Umbilical cord (tissue), 1 donor: ENCODE measurements at regions not wholly inside any gene's neighbourhood (a gene's known extent, or its start where the extent isn't known, plus 50 kb on each side); places are given as distances from the start of the nearest gene placed in this dataset.

Source experiments
- DNase-seq: peaks from one replicate; pipeline ENCODE4 v3.0.0-alpha.2; 2015; ENCODE audit warnings: low spot score

DNA sequence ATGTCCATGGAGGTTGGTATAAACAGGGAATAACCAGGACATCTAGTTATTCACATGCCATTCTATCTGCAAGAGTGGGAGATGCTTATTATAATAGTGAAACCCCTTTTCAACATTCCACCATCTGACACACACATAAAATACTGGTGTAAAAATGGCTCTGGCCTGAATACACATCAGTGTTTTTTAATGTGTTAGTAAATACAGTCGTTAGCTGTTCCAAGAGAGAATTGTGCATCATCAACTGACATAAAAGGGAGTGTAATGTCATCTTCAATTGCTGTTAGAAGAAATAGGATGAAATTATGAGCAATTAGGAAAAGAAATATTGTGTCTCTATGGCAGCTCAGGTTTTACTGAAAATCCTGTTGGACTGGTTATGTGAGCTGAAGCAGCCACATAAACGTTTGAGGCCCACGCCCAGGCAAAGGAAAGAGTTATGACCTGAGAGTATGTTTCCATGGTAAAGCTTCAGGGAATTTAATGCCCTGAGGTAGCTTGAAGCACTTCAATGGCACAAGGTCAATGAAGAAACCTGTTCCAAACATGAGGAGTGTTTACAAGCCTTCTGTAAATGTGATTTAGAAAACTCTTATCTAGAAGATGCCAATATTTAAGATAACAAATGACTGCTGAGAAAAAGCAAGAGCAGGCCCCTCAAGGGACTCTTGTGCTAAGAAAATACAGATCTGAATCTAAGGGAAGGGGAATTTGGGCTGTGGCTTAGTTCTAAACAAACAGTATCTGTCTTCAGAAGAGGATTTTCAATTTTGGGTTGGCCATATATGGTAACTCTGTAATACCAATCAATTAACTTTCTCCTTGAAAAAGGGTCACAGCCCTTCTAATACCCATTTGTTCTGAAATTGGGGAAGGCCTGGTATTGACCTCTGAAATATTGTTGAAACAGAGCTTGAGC, 384.3 kb downstream of the SEC16B start:
- peak; percentile 90 for DNase-seq

DNA sequence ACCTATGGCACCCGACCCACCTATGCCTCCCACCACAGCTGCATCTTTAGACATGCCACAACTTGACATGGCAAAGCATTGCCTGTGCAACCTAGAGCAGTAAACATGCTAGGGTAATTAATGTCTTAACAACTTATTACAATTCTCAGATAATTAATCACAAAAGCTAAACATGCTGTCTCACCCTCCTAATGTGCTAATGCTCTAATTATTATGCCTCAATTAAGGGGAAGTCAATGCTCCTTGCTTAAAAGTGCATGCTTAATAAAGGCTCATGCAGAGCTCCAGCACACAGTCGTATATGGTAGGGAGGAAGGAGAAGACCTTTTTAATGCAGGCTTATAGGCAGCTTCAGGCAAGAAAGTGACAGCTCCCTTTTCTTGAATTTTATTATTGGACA, 396.0 kb downstream of the SEC16B start:
- no peak for DNase-seq

DNA sequence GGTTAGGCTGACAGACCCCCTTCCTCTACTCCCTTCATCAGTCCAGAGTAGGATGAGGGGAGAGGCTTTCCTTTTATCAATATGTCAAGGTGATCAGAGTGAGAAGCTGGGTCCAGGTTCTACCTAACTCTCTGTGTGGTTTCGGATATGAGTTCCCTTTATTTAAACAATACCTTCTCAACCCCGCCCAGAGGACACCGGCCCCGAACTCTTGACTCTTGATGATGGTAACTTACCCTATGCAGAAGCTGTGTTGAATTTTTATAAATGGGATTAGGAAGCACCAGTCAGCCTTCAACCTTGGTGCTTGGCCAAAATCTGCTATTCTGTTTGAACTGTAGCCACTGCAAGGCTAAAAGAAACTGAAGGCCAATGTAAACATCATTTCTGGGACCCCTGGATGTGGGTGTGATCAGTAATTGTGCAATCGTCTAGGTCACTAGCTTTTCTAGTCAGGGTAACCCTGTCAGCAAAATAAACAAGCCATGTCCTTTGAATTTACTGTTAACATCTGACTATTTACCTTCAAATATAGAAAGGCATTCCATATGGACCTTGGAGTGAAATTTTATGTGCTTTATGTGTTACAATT, 398.3 kb downstream of the SEC16B start:
- no peak for DNase-seq

DNA sequence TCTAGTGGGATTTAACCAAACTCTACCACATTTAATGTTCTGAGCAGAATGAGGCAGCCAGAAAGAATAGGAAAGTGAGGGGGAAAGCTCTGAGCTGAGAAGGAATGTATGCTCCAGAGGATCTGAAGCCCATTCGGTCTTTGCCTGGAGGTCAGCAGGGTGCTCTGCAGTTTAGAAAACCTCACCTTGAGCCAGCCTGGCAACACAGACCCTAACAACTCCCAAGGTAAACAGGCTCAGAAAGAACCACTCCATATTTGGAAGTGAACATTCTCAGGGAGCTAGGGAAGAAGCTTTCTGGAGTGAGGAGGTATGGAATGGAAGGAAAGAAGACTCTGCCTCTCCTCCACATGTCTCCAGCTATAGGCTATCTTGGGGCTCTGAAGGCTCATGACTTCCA, 398.8 kb downstream of the SEC16B start:
- DNase-seq, result no peak

DNA sequence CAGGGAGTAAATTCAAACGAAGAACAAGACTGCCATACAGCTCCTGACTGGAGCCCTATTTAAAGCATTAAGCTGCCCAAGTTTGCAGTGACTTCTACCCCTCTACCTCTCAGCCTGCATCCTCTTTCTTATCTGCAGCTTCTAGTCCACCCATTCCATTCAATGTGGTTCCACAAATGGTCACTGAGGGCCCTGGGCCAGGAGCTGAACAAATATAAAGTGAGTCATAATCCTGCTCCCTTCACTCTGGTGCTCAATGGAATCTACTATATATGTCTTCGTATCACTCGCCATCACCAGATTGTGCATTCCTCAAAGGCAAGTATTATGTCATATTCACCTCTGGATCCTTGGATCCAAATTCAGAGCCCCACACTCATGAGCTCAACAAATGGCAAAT, 398.7 kb downstream of the BRINP2 start:
- DNase-seq, result no peak

DNA sequence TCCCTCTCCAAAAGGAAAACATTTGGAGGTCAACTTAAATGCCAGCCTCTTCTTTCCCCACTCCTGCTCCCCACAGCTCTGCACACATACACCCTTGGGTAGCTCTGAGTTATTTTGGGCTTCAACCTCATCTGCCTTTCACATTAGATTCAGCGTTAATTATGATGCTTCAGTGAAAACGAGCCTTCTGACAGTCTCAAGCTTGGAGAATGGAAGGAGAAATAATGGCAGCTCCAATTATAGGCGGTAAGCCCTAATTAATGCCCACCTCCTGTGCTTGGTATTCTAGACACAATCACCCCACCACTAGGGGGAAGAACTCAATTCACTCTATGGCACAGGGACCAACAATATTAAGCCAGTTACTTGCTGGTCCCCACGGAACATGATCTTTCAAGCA, 397.9 kb downstream of the BRINP2 start:
- no peak for DNase-seq

DNA sequence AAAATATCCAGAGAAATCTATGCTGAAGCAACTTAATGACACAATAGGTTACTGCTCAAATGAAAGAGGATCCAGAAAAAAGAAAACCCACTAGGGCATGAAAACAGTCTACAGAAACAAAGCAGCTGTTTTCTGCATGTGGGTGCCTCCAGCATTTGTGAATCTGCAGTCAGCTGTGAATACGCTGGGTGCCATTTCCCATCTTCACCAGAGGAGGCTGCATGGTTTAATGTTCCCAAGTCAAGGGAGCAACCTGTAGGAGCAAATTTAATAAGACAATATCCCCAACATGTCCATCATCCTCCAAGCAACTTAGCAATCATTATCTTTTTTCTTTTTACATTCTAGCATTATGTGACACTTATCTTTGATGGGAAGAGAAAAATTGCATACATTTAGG, 396.6 kb downstream of the BRINP2 start:
- DNase-seq, result no peak

DNA sequence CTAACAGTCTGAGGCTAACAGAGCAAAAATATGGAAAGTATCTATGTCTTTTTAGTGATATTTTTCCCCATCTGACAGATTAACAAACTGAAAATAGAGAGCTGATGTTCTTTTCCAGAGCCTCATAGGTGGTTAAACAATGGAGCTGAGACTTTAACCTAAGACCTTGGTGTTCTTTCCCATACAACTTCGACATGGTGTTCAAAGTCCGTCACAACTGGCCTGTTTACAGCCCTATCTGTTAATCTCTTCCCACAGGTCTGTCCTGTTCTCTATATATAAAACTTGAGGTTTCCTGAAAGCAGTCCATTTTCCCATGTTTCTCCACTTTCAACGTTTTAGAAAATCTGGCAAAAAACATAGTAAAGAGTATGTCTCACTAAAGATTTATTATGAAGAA, 395.7 kb downstream of the BRINP2 start:
- no peak for DNase-seq

DNA sequence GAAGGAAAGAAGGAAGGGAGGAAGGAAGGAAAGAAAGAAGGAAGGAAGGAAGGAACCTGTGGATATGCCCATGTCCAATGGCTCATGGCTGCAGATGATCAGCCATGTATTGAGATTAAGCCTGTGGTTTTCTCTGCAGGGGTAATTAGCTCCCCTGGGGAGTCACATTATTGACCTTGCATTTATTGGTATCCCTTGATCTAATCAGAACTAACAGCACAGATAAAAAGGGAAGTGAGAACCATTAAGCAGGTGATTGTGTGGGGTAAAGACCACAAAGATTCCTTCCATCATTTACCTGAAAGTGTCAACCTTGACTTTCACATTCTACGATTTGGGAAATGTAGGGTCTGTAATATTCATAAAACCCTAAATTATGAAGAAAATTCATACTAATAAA, 390.7 kb downstream of the BRINP2 start:
- no peak for DNase-seq

DNA sequence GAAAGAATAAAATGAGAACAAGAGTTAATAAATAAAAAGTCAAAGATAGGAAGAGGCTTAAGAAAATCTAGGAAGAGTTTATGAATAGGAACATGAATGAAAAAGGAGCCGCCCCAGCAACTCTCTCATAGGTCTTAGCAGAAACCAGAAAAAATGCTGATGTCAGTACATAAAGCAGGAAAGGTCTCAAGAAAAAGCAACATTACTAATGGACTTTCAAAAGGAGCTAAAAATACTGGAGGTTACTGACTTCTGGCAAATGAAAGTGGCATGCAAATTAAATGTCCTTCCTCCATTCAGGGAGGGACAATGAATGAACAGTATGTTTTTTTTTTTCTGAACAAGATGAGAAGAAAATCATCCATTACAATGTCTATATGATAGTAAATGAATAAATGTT, 387.6 kb downstream of the BRINP2 start:
- peak; percentile 7 for DNase-seq

DNA sequence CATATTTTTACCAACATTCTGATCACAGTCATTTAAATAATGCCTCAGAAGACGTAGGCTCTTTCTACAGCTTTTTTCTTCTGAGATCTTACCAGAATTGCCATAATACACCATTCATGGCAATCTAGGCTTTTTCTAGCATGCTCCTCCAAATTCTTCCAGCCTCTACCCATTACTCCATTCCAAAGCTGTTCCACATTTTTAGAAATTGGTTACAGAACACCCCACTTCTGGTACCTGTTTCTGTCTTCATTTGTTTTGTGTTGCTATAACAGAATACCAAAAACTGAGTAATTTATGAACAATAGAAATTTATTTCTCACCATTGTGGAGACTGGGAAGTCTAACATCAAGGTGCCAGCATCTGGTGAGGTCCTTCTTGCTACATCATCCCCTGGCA, 385.4 kb downstream of the BRINP2 start:
- DNase-seq, result no peak

DNA sequence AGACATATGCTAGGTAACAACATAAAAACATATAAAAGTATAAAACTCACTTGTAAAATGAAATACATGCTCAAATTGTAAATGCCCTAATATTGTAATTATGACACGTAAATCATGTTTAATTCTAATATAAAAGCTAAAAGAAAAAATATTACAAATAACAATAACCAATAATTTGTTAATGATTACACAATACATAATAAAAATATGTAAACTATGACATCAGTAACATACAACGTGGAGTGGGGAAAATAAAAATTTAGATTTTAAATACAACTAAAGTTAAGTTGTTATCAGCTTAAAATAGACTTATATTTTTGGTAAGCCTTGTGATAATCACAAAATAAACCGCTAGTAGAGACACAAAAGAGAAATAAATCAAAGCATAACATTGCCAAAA, 376.4 kb downstream of the BRINP2 start:
- no peak for DNase-seq

DNA sequence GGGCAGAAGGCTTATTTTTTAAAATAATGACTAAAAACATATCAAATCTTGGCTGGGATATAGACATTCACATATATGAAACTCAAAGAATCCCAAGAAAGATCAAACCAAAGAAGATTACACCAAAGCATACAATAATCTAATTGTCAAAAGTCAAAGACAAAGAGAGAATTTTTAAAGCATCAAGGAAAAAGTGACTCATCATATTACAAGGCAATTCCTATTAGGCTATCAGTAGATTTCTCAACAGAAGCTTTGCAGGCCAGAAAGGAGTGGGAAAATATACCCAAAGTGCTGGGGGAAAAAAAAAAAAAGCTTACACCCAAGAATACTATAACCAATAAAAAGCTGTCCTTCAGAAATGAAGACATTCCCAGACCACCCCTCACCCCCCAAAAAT, 375.6 kb downstream of the BRINP2 start:
- DNase-seq, result no peak

DNA sequence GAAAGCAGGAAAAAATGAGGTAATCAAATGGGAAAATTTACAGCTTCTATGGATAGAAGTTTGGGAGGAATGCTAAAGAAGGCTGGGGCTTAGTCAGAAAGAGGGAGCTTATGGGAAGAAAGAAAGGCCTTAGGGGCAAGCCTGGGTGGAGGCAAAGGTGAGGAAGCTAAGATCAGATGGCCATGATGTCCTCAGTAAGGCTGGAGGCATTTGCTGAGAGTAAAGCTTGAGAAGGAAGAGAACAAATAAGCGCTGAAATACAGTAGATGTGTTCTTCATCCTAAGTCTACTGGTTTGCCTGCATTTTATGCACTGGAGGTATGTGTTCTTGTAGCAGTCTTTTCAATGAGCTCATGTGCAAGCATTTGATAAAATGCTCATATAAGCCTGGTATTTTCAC, 355.4 kb downstream of the BRINP2 start:
- no peak for DNase-seq

DNA sequence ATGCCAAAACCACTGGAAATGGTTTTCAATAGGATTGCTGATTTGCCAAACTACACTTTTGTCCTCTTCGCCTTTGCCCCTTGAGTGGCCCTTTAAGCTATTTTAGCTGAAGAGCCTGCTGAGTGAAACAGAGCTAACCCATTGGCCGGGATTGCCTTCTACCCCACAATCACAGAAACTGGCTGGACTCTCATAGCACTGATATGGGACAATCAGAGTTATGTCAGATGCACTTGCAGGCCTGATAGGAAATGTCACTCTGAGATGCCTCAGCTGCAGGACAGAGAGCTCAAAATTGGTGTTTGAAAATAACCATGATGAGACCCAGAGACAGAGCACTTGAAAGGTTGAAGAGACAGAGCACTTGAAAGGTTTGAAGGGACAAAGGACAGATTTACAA, 354.4 kb downstream of the BRINP2 start:
- no peak for DNase-seq

DNA sequence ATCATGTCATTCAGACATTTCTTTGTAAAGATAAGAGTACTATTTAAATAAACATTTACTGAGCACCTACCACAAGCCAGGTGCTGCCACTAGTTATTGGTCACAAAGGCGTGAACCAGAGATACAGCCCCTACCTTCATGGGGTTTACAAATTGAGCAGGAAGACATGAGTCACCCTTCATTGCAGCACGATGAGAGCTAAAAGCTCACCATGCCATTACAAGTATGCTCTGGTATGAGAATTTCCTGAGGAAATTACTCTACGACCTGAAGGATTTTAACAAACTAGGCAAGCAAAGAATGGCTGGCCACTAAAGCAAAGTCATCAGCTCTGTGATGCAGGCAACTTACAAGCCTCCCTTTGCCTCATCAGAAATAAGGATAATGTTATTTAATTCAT, 346.8 kb downstream of the BRINP2 start:
- peak; percentile 28 for DNase-seq

DNA sequence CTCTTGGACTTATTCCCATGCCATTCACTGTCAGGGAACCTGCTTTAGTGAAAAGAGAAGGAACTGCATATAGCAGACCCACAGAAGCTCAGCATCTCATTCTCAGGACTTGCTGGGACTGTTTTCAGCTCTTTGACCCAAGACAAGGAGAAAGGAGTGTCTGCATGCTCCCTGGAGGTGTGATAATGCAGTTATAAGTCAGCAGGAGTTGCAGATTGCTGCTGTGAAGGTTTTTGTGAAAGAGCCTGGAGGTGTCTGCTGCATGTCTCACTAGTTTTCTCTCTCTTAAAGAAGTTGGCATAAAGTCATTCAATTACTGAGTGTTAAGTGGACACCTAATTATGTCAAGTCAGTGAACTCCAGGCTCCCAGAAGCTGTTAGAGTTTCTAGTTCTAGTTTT, 343.4 kb downstream of the BRINP2 start:
- no peak for DNase-seq

DNA sequence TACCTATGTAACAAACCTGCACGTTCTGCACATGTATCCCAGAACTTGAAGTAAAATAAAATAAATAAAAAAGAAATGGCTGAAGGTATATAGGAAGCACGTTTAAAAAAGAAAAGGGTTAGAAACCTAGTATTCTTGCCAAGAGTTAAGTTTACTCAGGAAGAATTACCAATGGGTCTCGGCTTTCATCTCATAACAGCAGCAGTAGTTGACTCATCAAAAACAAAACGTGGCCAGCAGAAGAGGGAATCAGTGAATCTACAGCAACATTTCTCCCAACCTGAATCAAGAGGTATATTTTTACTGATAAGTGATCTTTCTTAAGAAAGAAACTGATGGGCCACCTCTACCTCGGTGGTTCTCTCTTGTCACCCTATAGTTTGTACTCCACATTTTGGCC, 340.3 kb downstream of the BRINP2 start:
- DNase-seq, result peak; percentile 13

DNA sequence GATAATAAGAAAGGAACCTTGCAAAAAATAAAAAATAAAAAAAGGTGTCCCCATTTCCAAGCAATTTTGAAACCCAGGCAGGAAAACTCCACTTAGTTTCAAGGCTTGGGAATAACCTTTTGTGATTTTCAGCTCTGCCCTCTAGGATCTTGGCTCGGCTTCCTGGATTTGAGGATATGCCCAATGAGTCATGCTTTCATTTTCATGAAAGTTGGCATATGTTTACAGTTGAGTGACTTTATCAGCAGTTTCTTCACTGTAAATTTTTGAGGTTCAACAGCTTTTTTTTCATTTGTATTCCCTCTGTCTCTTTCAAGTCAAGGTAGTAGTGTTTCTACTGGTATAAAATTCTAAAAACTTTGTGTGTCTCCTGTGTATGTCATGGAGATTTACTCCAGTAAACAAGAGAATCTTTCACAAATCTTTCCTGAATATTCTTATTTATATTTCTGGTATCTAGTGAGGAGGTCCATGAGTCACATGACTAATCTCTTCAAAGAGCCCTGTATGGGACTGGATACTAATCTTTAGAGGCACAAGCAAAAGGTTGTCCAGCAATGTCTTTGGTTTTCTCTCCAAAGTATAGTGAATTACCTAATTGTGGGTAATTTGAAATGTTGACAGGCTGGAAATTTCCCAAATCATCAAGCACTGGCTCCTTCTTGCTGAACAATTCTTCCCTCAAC, 335.3 kb downstream of the BRINP2 start:
- DNase-seq, result no peak

DNA sequence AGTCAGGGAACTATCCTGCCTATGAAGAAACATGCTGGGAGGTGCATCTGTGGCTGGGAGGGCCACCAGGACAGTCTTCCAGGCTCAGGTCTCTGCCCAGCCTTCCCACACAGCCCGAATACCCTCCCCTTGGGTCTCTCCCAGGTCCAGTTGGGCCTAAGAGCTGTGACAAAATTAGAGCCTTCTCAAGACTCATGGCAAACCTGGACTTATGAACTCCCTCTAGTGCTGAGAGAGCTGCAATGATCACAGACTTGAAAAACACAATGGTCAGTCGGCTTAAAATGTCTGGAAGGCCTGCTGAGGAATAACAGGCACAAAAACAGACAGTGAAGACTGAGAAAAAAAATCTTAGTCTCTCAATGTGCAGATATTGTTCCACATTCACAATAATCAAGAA, 325.1 kb downstream of the BRINP2 start:
- no peak for DNase-seq

DNA sequence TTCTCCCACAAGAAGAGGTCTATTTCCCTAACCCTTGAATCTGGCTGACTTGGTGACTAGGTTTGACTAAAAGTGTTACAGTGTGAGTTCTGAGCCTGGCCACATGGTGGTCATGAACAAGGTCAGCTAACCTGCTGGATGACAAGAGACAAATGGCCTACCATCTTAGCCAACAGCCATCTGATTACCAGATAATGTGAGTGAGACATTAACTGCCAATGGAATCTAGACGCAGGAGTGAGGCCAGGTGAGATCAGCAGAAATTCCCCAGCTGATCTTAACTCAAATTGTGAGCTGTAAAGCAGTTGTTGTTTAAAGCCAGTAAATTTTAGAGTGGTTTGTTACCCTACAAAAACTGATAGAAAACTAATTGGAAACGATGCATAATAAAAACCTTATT, 320.0 kb downstream of the BRINP2 start:
- DNase-seq, result no peak

DNA sequence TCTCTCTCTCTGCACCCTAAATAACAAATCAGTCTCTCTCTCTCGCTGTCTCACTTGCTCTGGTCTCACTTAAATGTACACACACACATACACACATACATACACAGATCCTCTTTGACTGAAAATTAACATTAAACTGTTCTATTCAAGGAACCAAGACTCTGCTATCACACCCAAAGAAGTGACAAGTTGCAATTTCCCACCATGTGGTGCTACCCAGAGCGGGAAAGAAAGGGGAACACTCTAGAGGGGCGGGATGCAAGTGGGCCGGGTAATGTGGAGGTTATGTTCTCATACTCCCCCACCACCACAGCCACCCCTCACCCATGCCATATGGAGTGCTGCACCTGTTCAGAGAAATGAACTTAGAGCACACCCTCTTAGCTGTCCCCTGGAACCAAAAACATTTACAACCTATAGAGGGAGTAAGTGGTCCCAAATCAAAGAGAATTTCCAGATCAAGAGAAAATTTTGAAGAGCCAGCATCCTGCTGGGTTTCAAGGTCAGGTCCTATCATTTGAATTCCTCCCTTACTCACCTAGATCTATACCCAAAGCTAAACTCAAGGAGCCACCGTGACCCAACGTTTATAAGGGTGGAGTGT, 319.4 kb downstream of the BRINP2 start:
- DNase-seq, result no peak
